HFFc6 (cell line): ENCODE measurements at regions not wholly inside any gene's neighbourhood (a gene's known extent, or its start where the extent isn't known, plus 50 kb on each side); places are given as distances from the start of the nearest gene placed in this dataset.

ENCODE experiments used
- DNase-seq: peaks from one replicate; pipeline ENCODE4 v3.0.0-alpha.2; 2018
- H3K27ac Mint-ChIP-seq: 2 replicates; pipeline ENCODE4 v1.8.0; 2020; ENCODE audit warnings: mild to moderate bottlenecking, mixed read lengths
- H3K27me3 Mint-ChIP-seq: 2 replicates; pipeline ENCODE4 v1.8.0; 2021; ENCODE audit warnings: mild to moderate bottlenecking, moderate library complexity, mixed read lengths; ENCODE audit not compliant: insufficient read depth
- H3K36me3 Mint-ChIP-seq: 2 replicates; pipeline ENCODE4 v1.8.0; 2021; ENCODE audit warnings: low read depth, mixed read lengths
- H3K4me1 Mint-ChIP-seq: 2 replicates; pipeline ENCODE4 v1.8.0; 2020; ENCODE audit warnings: low read depth, mixed read lengths
- H3K4me3 Mint-ChIP-seq: 2 replicates; pipeline ENCODE4 v1.8.0; 2020; ENCODE audit warnings: mild to moderate bottlenecking, moderate library complexity, mixed read lengths
- H3K9me3 Mint-ChIP-seq: 2 replicates; pipeline ENCODE4 v1.8.0; 2020; ENCODE audit warnings: mild to moderate bottlenecking, mixed read lengths
- CTCF ChIP-seq: fragments of 200-600 bp; sonication (generic); IDR thresholded peaks from 2 replicates; pipeline ENCODE4 v1.5.0; 2021; ENCODE audit warnings: antibody characterized with exemption, mild to moderate bottlenecking

- H3K36me3 Mint-ChIP-seq: no peaks in the 10 kb centered on the region
- H3K27ac Mint-ChIP-seq: no peak overlapping the region
- no peak overlapping the region for H3K4me3 Mint-ChIP-seq
- no peaks in the 10 kb centered on the region for H3K4me1 Mint-ChIP-seq
- no peak for DNase-seq
- no peak for TF ChIP-seq CTCF
- no peaks in the 10 kb centered on the region for H3K27me3 Mint-ChIP-seq
- no peaks in the 10 kb centered on the region for H3K9me3 Mint-ChIP-seq
These were observed 133.8 kb downstream of the GMNC start for GRCh38 chr3:190728574-190729246.

- no peak overlapping the region for H3K27ac Mint-ChIP-seq
- H3K27me3 Mint-ChIP-seq: no peaks in the 10 kb centered on the region; the same call in 1 of the 2 replicates
- H3K9me3 Mint-ChIP-seq: no peaks in the 10 kb centered on the region
- H3K4me3 Mint-ChIP-seq: no peak overlapping the region
- no peak for DNase-seq
- TF ChIP-seq CTCF: no peak
- peaks cover 12% of the 10 kb centered on the region for H3K4me1 Mint-ChIP-seq
- H3K36me3 Mint-ChIP-seq: no peaks in the 10 kb centered on the region
These were observed 140.2 kb downstream of the GMNC start for GRCh38 chr3:190722181-190722905.

- DNase-seq: no peak
- no peak for TF ChIP-seq CTCF
- Mint-ChIP-seq H3K9me3 (no peaks in the 10 kb centered on the region), H3K27ac (no peak overlapping the region), H3K27me3 (no peaks in the 10 kb centered on the region; the same call in 1 of the 2 replicates), H3K4me3 (no peak overlapping the region), H3K4me1 (peaks cover 12% of the 10 kb centered on the region), H3K36me3 (no peaks in the 10 kb centered on the region)
These were observed 141.2 kb downstream of the GMNC start for GRCh38 chr3:190721330-190721729.

- H3K27me3 Mint-ChIP-seq: no peaks in the 10 kb centered on the region; the same call in 1 of the 2 replicates
- no peak for TF ChIP-seq CTCF
- H3K9me3 Mint-ChIP-seq: no peaks in the 10 kb centered on the region
- H3K4me1 Mint-ChIP-seq: peaks cover 12% of the 10 kb centered on the region
- H3K27ac Mint-ChIP-seq: no peak overlapping the region
- peak; percentile 46 for DNase-seq
- H3K4me3 Mint-ChIP-seq: peak overlapping the region; percentile 68
- no peaks in the 10 kb centered on the region for H3K36me3 Mint-ChIP-seq
These were observed 143.8 kb downstream of the GMNC start for GRCh38 chr3:190718671-190719070.

GRCh38 chr3:190718097-190718496 lies 144.4 kb downstream of the GMNC start:
- no peaks in the 10 kb centered on the region for H3K36me3 Mint-ChIP-seq
- H3K9me3 Mint-ChIP-seq: no peaks in the 10 kb centered on the region
- TF ChIP-seq CTCF: no peak
- H3K4me1 Mint-ChIP-seq: peaks cover 12% of the 10 kb centered on the region
- H3K27me3 Mint-ChIP-seq: no peaks in the 10 kb centered on the region; the same call in 1 of the 2 replicates
- H3K4me3 Mint-ChIP-seq: peak overlapping the region; percentile 48
- H3K27ac Mint-ChIP-seq: no peak overlapping the region
- no peak for DNase-seq
